ENCODE measurements at regions not wholly inside any gene's neighbourhood (a gene's known extent, or its start where the extent isn't known, plus 50 kb on each side); places are given as distances from the start of the nearest gene placed in this dataset.

GRCh38 chr1:228939881-228940392 is 204.7 kb downstream of the RHOU start:
- no peak for DNase-seq
- TF ChIP-seq CTCF (IDR thresholded peaks at IDR 0.05) (no peak), POLR2A (IDR thresholded peaks at IDR 0.05) (no peak), EP300 (IDR thresholded peaks at IDR 0.05; ENCODE audit: low read depth) (no peak), POLR2AphosphoS5 (IDR thresholded peaks at IDR 0.05) (no peak)
- in situ Hi-C loops (cut with MboI; ENCODE audit: low pct_ligation_motif_present in 1 of 4, low pct_unique_long_range_greater_than_20kb in 1 of 4, low sequenced_read_pairs in 3 of 4), result no loop called here
- Histone ChIP-seq H3K36me3 (no peaks in the 10 kb centered on the region), H3K4me3 (no peak overlapping the region), H3K9me3 (no peaks in the 10 kb centered on the region), H3K27ac (no peak overlapping the region), H3K27me3 (no peaks in the 10 kb centered on the region), H3K4me1 (peaks cover 0 to 34% (median 16%) of the 10 kb centered on the region in 4 donors)
- WGBS, 2 donors (ENCODE audit: low coverage in 1 of 2), result 80 to 85% methylated on average over 2 to 7 of the region's 7 CpGs
- intact Hi-C loops (cut with DNase I; ENCODE audit: low total_unique reads), result no loop called here

- Histone ChIP-seq H3K27ac (no peak overlapping the region), H3K4me3 (no peak overlapping the region), H3K27me3 (no peaks in the 10 kb centered on the region), H3K36me3 (no peaks in the 10 kb centered on the region), H3K4me1 (peaks cover 0 to 32% (median 13%) of the 10 kb centered on the region in 4 donors), H3K9me3 (no peaks in the 10 kb centered on the region)
- TF ChIP-seq POLR2AphosphoS5 (IDR thresholded peaks at IDR 0.05) (no peak), POLR2A (IDR thresholded peaks at IDR 0.05) (no peak), EP300 (IDR thresholded peaks at IDR 0.05; ENCODE audit: low read depth) (no peak), CTCF (IDR thresholded peaks at IDR 0.05) (no peak)
- in situ Hi-C loops (cut with MboI; ENCODE audit: low pct_ligation_motif_present in 1 of 4, low pct_unique_long_range_greater_than_20kb in 1 of 4, low sequenced_read_pairs in 3 of 4), result no loop called here
- intact Hi-C loops (cut with DNase I; ENCODE audit: low total_unique reads), result no loop called here
- WGBS, 2 donors (ENCODE audit: low coverage in 1 of 2), result 60 to 89% methylated on average over 1 to 7 of the region's 7 CpGs
- no peak for DNase-seq
These were observed 205.2 kb downstream of the RHOU start for GRCh38 chr1:228940526-228940925.

GRCh38 chr1:228940926-228941325 is 205.6 kb downstream of the RHOU start:
- Histone ChIP-seq H3K27me3 (no peaks in the 10 kb centered on the region), H3K9me3 (no peaks in the 10 kb centered on the region), H3K4me1 (peaks cover 0 to 28% (median 10%) of the 10 kb centered on the region in 4 donors), H3K36me3 (no peaks in the 10 kb centered on the region), H3K4me3 (no peak overlapping the region), H3K27ac (no peak overlapping the region)
- TF ChIP-seq POLR2AphosphoS5 (IDR thresholded peaks at IDR 0.05) (no peak), EP300 (IDR thresholded peaks at IDR 0.05; ENCODE audit: low read depth) (no peak), POLR2A (IDR thresholded peaks at IDR 0.05) (no peak), CTCF (IDR thresholded peaks at IDR 0.05) (no peak)
- DNase-seq, result no peak
- in situ Hi-C loops (cut with MboI; ENCODE audit: low pct_ligation_motif_present in 1 of 4, low pct_unique_long_range_greater_than_20kb in 1 of 4, low sequenced_read_pairs in 3 of 4) (no loop called here), intact Hi-C loops (cut with DNase I; ENCODE audit: low total_unique reads) (no loop called here)
- WGBS, 2 donors (ENCODE audit: low coverage in 1 of 2), result 70 to 85% methylated on average over 3 to 6 of the region's 6 CpGs

DNA sequence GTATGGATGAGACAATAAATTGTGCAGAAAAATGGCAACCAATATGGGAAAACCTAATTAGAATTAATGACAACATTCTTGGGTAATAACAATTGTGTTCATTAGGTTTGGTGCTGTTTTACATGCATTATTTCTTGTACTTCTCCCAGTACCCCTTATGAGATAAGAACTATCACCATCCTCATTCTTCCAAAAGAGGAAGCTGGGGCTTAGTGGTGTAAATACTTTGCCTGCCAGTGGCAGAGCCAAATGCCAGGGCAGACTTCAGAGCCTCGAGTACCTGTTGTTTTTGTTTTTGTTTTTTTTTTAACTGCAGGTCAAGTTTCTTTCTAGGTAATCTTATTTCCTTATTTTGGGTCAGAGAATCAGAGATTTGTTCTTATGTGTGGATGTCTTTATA is 206.4 kb downstream of the RHOU start:
- WGBS, 2 donors (ENCODE audit: low coverage in 1 of 2), result 0 to 44% methylated on average over 1 of the region's 1 CpG
- DNase-seq, result no peak
- Histone ChIP-seq H3K9me3 (no peaks in the 10 kb centered on the region), H3K36me3 (no peaks in the 10 kb centered on the region), H3K4me3 (no peak overlapping the region), H3K4me1 (peaks cover 0 to 21% (median 3%) of the 10 kb centered on the region in 4 donors), H3K27me3 (no peaks in the 10 kb centered on the region), H3K27ac (no peak overlapping the region)
- in situ Hi-C loops (cut with MboI; ENCODE audit: low pct_ligation_motif_present in 1 of 4, low pct_unique_long_range_greater_than_20kb in 1 of 4, low sequenced_read_pairs in 3 of 4), result no loop called here
- TF ChIP-seq CTCF (IDR thresholded peaks at IDR 0.05) (no peak), POLR2A (IDR thresholded peaks at IDR 0.05) (no peak), POLR2AphosphoS5 (IDR thresholded peaks at IDR 0.05) (no peak), EP300 (IDR thresholded peaks at IDR 0.05; ENCODE audit: low read depth) (no peak)
- intact Hi-C loops (cut with DNase I; ENCODE audit: low total_unique reads), result no loop called here
